ENCODE measurements at regions not wholly inside any gene's neighbourhood (a gene's known extent, or its start where the extent isn't known, plus 50 kb on each side); places are given as distances from the start of the nearest gene placed in this dataset.

DNA sequence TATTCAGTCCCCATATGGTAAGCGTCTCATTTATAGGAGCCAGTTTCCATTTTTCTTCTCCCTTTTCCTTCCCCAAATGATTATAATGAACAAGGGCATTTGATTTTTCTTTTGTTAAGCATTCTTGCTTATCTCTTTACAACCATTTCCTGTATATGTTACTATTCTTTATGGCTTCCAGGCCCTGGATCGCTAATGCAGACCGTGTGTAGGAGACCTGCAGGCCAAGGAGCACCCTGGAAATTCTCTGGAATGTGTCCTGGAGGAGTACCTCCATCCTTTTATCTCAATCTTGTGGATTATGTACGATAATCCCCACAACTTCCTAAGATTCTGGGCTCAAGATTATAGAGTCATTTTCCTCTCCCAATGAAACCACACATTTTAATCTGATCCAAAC lies 439.6 kb upstream of the MMADHC start:
- TF ChIP-seq, protein P1, sequence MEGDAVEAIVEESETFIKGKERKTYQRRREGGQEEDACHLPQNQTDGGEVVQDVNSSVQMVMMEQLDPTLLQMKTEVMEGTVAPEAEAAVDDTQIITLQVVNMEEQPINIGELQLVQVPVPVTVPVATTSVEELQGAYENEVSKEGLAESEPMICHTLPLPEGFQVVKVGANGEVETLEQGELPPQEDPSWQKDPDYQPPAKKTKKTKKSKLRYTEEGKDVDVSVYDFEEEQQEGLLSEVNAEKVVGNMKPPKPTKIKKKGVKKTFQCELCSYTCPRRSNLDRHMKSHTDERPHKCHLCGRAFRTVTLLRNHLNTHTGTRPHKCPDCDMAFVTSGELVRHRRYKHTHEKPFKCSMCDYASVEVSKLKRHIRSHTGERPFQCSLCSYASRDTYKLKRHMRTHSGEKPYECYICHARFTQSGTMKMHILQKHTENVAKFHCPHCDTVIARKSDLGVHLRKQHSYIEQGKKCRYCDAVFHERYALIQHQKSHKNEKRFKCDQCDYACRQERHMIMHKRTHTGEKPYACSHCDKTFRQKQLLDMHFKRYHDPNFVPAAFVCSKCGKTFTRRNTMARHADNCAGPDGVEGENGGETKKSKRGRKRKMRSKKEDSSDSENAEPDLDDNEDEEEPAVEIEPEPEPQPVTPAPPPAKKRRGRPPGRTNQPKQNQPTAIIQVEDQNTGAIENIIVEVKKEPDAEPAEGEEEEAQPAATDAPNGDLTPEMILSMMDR (conservative IDR thresholded peaks at IDR 0.05) = no peak
- TF ChIP-seq ZFX (IDR thresholded peaks at IDR 0.05) = no peak

Measured in C4-2B (cell line).